ENCODE measurements at regions not wholly inside any gene's neighbourhood (a gene's known extent, or its start where the extent isn't known, plus 50 kb on each side); places are given as distances from the start of the nearest gene placed in this dataset.

DNA sequence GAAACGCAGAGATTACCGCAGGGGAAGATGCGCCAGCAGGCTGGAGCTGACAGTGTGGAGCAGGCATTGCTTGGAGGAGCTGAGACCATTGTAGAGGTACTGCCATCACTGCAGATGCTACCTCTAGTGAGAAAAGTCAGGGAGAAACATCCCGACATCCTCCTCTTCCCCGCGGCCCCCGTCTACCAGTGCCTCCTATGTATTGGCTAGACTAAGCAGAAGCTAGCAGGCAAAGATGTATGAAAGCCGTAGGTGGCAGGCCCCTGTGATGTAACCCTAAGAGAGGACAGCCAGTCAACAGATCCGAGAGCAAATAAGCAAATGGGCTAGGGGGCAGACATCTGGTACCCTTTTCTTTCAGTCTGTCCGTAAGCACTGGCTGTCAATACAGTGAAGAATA, 115.5 kb upstream of the ACTBL2 start:
- Histone ChIP-seq H3K27ac (ENCODE audit: low read depth, low read length) (no peak overlapping the region), H3K9ac (replicated peaks in 1 of 4; ENCODE audit: extremely low read depth in 1 of 4, low read depth in 3 of 4, low read length in 3 of 4) (no peak overlapping the region), H2BK20ac (ENCODE audit: low read length) (no peak overlapping the region), H3K36me3 (ENCODE audit: control insufficient read depth in 2 of 4, insufficient read depth in 4 of 4, low read length in 3 of 4) (no peaks in the 10 kb centered on the region), H3K4me2 (ENCODE audit: insufficient read depth in 1 of 2, low read depth in 2 of 2, low read length in 2 of 2) (no peak overlapping the region), H3K4ac (replicated peaks; ENCODE audit: insufficient read length, low read depth, low read length) (no peak overlapping the region), H3K9me3 (ENCODE audit: insufficient read depth in 2 of 2, low read depth in 1 of 2, low read length in 1 of 2) (no peaks in the 10 kb centered on the region), H3K18ac (ENCODE audit: extremely low read depth, low read length) (no peak overlapping the region), H3K23me2 (ENCODE audit: low read depth, low read length) (peaks cover 2% of the 10 kb centered on the region; the same call in 1 of the 2 replicates), H3K23ac (ENCODE audit: insufficient read length) (no peak overlapping the region), H2BK120ac (replicated peaks; ENCODE audit: low read depth, low read length) (no peak overlapping the region), H2BK12ac (ENCODE audit: low read depth, low read length) (no peak overlapping the region), H3K79me2 (ENCODE audit: control insufficient read depth in 1 of 2, insufficient read depth in 2 of 2, low read length in 2 of 2) (no peaks in the 10 kb centered on the region), H3K4me3 (ENCODE audit: extremely low read depth in 1 of 4, insufficient read depth in 2 of 4, low read depth in 3 of 4, low read length in 4 of 4) (no peak overlapping the region), H4K20me1 (replicated peaks in 1 of 2; ENCODE audit: control insufficient read depth in 1 of 2, insufficient read depth in 2 of 2, low read length in 2 of 2) (no peaks in the 10 kb centered on the region), H3K27me3 (replicated peaks in 1 of 4; ENCODE audit: control insufficient read depth in 3 of 4, extremely low read depth in 1 of 4, insufficient read depth in 3 of 4, low read length in 3 of 4) (no peaks in the 10 kb centered on the region), H3K14ac (ENCODE audit: insufficient read length) (no peak overlapping the region), H4K8ac (ENCODE audit: extremely low read depth, insufficient read depth, low read length) (no peak overlapping the region), H3K56ac (replicated peaks; ENCODE audit: insufficient read length, low read depth, low read length) (no peak overlapping the region), H3K79me1 (ENCODE audit: low read depth, low read length) (no peaks in the 10 kb centered on the region), H2AK5ac (ENCODE audit: low read depth, low read length) (no peak overlapping the region), H2BK15ac (ENCODE audit: low read length) (no peak overlapping the region), H4K5ac (ENCODE audit: insufficient read length, low read depth, low read length) (no peak overlapping the region), H4K91ac (replicated peaks; ENCODE audit: insufficient read length, low read length) (no peak overlapping the region), H3K4me1 (replicated peaks in 1 of 4; ENCODE audit: control insufficient read depth in 3 of 4, insufficient read depth in 4 of 4, low read length in 3 of 4) (no peaks in the 10 kb centered on the region), H2BK5ac (ENCODE audit: low read depth, low read length) (no peak overlapping the region), H2AFZ (ENCODE audit: low read length) (0 out of 2 replicates have a peak overlapping the region, but pooled peaks have one; percentile 69)
- ChIA-PET CTCF (ENCODE audit: partially characterized antibody) (interaction anchor here (0.6 to 1.3 kb wide), 3 partner anchors 52 to 97 kb away, joined by 3 read pairs; no protein-coding TSS in a partner anchor), POLR2A (ENCODE audit: partially characterized antibody) (no interaction called here)
- no peak for FAIRE-seq
- DNase-seq (ENCODE audit: low read depth in 1 of 2, low spot score in 2 of 2) = no peak
- 96% methylated on average over 9 of the region's 10 CpGs; no CpG with 5 or more reads in 1 of the 2 experiments for WGBS, 2 experiments (ENCODE audit: extremely low coverage in 1 of 2, insufficient coverage in 1 of 2, insufficient read length in 1 of 2, insufficient replicate concordance in 2 of 2, low coverage in 1 of 2, low lambda C conversion rate in 2 of 2, missing lambda C conversion rate in 1 of 2)
- TF ChIP-seq RXRA (IDR thresholded peaks at IDR 0.05; ENCODE audit: insufficient read depth, low read depth, low read length) (no peak), TEAD4 (IDR thresholded peaks at IDR 0.05; ENCODE audit: low read depth, low read length) (no peak), EGR1 (IDR thresholded peaks at IDR 0.05; ENCODE audit: borderline replicate concordance, low read depth, low read length) (no peak), TAF7 (optimal IDR thresholded peaks at IDR 0.05; ENCODE audit: borderline replicate concordance, low read depth, low read length) (no peak), BACH1 (IDR thresholded peaks at IDR 0.05; ENCODE audit: low read length) (no peak), TAF1 (IDR thresholded peaks at IDR 0.05; ENCODE audit: low read depth, low read length) (no peak), NRF1 (IDR thresholded peaks at IDR 0.05; ENCODE audit: low read depth, low read length) (no peak), BRCA1 (IDR thresholded peaks at IDR 0.05; ENCODE audit: low read depth, low read length) (no peak), CTBP2 (IDR thresholded peaks at IDR 0.05; ENCODE audit: borderline replicate concordance, insufficient read depth, insufficient read length, low read length) (no peak), RFX5 (IDR thresholded peaks at IDR 0.05; ENCODE audit: borderline replicate concordance, low read depth, low read length) (no peak), YY1 (IDR thresholded peaks at IDR 0.05; ENCODE audit: low read depth, low read length) (no peak), NANOG (IDR thresholded peaks at IDR 0.05; ENCODE audit: insufficient read depth, low read depth, low read length, poor library complexity, severe bottlenecking) (no peak)
- TF ChIP-seq, protein P1, sequence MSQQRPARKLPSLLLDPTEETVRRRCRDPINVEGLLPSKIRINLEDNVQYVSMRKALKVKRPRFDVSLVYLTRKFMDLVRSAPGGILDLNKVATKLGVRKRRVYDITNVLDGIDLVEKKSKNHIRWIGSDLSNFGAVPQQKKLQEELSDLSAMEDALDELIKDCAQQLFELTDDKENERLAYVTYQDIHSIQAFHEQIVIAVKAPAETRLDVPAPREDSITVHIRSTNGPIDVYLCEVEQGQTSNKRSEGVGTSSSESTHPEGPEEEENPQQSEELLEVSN (IDR thresholded peaks at IDR 0.05) = no peak
- TF ChIP-seq, protein P2, sequence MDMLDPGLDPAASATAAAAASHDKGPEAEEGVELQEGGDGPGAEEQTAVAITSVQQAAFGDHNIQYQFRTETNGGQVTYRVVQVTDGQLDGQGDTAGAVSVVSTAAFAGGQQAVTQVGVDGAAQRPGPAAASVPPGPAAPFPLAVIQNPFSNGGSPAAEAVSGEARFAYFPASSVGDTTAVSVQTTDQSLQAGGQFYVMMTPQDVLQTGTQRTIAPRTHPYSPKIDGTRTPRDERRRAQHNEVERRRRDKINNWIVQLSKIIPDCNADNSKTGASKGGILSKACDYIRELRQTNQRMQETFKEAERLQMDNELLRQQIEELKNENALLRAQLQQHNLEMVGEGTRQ (IDR thresholded peaks at IDR 0.05; ENCODE audit: low read length) = no peak

Data from H1 (cell line).